MV-4-11 (cell line): ENCODE measurements at regions not wholly inside any gene's neighbourhood (a gene's known extent, or its start where the extent isn't known, plus 50 kb on each side); places are given as distances from the start of the nearest gene placed in this dataset.

Experiments used
- DNase-seq: peaks from one replicate; lab custom pipeline; 2025; lab: John Stamatoyannopoulos, UW

GRCh38 chr9:90419221-90419851, 223.3 kb downstream of the DIRAS2 start:
- DNase-seq: no peak

DNA sequence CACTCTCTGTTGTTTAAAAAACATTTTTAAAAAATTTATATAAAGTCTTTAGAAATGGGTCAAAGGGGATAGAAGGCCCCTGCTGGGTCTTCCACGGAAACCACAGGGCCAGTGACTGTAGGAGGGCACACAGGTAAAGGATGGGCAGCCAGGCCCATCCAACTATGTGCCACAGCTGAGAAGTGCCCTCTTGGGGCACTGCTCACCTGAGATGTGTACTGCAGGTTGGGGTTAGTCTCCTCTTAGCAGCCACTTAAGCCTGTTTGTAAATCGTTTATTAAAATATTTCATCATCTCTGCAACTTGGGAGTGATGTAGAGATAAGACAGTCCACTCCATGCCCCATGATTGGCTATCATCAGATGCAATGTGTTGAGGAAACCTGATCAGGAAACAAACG, 222.4 kb downstream of the DIRAS2 start:
- DNase-seq: no peak

GRCh38 chr9:90420768-90421513, 221.7 kb downstream of the DIRAS2 start:
- DNase-seq: no peak

DNA sequence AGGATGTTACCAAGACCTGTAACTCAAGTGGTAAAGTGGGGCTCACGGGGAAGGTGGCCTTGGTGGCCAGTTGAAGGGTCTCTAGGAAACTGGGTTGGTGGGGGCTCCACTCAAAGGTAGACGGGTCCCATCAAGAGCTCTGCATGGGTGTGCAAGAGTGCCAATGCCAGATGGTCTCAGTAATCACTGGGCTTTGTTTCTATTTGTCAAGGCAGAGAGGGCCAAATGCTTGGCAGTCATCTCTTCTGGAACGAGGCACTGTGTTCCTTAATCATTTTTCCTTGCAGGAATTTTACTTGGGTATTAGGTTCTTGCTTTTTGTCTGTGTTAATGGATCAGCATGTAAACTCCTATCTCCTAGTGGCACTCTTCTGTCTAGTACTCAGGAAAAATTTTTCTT, 220.8 kb downstream of the DIRAS2 start:
- DNase-seq: no peak

DNA sequence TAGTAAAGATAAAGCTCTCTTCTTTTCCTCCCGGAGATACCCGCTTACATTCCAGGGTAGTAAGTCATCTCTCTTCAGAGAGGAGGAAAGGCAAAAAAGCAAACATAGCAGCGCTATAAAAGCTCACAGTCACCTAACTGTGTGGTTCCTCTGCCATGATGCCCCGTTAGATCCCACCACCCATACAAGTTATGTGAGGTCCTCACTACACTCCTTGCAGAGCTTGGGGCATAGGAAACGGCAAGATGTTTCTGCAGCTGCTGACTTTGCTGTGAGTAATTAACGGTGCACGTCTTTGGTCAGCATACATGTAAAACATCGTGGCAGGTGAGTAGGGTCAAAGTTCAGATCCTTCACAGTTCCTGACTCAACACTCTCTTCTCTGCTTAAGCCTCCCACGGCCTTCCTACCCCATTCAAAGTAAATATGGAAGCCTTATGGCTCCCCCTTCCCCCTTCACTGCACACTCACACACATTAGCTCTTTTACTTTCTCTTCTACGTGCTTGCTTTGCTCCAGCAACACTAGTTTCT, 218.9 kb downstream of the DIRAS2 start:
- no peak for DNase-seq

DNA sequence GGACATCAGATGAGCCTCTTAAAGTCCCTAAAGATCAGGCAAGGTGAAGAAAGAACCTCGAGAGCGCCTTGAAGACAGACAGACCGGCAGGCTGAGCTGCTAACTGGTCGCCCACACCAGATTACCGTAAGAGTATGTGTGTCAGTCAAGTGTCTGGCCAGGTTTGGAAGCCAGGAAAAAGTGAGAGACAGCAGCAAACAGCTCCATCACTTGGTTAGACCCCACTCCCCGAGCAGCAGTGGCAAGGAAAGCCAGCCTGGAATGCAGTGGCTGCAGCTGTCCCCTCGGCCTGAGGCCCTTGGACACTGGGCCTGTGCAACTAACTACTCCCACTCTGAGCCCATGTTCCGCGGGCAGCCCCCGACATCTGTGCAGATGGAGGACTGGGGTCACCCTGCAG, 214.1 kb downstream of the DIRAS2 start:
- DNase-seq: no peak

GRCh38 chr9:90432951-90433350, 209.7 kb downstream of the DIRAS2 start:
- DNase-seq: no peak

DNA sequence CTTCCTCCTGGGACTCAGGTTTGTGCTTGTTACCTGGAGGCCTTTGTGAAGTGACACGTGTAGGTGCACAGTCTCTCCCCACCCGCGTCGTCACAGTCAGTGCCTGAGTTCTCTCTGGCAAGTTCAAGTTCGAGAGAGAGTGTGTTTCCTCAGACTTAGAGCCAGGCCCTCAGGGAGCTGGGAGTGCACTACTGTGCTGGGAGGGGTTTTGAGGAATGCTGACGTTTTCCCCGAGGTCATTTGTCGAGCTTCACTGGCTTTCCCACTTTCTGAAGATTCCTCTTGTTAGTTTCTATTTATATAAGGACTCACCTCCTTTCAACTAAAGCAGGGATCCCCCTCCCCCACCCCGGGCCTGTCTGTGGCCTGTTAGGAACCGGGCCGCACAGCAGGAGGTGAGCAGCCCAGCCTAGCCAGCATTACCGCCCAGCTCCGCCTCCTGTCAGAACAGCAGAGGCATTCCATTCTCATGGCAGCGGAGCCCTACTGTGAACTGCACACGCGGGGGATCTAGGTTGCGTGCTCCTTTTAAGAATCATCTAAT, 209.2 kb downstream of the DIRAS2 start:
- no peak for DNase-seq

DNA sequence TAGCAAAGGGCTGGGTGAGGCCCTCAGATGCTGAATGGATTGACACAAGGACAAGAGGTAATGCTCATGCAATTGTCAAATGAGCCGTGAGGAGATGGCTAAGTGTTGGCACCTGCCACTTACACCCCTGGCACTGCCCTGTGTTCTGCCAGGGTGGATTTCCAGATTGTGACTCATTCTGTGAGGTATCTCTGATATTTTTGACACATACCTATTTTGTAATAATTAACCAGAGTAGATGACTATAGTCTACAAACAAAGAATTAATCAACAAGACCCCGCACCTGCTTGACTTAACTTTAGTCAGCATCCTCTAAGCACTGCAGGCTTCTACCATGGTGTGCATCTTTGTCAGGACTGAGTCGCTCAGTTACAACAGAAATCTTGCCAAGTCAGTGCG, 200.8 kb downstream of the DIRAS2 start:
- DNase-seq: no peak

DNA sequence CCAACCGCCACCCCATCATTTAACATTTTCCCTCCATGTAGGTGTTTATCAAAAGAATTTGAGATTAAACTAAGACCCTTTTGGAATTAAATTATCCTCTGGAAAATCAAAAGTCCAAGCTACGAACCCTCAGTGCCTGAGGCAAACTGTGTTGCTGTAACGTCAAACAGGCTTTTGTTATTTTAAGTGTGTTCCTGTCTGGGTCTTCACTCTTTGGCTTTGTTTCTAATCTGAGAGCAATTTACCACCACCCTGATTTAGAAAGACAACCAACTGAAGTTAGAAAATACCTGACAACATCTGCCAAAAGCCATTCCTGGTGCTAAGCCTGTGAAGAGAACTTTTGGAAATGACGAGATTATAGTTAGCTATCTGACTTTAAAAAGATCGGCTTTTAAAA, 199.9 kb downstream of the DIRAS2 start:
- DNase-seq: no peak

DNA sequence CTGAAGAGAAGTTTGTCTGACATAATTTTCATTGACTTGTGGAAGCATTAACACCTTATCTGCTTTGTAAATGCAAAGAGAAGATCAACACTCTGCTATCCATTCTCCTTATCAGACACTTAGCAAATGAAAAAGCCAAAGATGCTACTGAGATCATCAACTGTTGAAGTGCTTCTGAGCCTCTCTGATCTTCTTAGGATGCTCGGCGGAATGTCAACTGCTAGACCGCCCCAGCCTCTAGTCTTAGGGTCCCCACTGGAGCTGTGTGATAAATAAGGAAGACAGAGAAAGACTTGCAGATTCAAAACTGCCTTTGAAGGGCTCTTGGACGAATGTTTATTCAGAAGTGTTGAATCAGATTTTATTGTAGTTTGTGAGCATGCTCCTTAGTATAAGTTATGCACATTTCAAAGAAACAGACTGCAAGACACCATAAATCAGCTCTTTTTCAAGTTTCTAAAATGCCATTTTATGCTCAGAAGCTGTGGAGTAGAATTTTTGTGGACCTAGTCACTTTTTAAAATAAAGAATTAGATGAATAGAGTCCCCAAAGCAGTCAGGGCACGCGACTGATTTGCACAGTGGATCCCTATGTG, 197.9 kb downstream of the DIRAS2 start:
- no peak for DNase-seq

GRCh38 chr9:90445391-90445790, 197.2 kb downstream of the DIRAS2 start:
- DNase-seq: no peak

DNA sequence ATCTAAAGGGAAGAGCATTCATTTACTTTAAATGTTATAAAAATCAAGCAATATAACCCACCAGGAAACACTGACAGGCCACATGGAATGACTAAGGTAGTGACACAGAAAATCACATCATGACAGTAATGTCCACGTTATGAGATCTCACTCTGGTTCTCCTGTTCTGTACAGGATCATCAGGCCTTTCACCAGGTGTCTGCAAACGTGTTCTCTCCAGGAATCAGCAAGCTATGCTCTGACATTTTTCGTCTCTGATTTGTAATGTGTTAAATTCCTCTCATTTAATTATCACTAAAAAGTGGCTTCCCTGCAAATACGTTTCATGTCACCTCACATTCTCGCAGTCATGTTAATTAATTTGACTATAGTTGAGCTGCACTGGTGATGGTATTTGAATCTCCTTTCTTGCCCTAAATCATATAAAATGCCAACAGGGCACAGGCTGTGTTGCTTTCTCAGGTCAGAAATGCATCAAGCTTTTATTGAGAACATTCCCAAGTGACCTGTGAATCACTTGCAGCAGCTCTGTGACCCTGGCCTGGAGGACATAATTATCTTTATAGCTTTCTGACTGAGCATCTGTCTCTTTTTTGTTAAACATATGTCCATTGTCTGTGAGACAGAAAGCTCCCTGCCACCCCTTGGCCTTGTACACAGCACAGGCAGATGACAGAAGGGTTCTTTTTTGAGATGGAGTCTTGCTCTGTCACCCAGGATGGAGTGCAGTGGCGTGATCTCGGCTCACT, 196.2 kb downstream of the DIRAS2 start:
- no peak for DNase-seq

DNA sequence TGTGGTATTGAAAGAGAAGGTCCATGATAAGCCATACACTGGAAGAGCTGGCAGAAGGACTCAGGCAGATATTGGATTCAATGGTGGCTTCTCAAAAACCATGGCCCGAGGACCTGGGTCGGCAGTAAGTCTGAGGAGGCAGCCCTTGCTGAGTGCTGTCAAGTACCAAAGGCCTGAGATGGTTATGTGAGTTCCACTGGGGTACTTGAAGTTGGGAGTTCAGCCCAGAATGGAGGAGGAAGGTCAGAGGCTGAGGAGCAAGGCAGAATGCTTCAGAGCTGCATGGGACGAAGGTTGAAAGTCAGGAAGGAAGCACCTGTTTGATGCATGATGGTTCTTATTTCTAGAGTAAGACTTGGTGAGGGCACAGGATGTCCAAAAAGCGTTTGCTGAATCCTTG, 194.9 kb downstream of the DIRAS2 start:
- no peak for DNase-seq

- no peak for DNase-seq
Observed at GRCh38 chr9:90449213-90449925, 193.3 kb downstream of the DIRAS2 start.

DNA sequence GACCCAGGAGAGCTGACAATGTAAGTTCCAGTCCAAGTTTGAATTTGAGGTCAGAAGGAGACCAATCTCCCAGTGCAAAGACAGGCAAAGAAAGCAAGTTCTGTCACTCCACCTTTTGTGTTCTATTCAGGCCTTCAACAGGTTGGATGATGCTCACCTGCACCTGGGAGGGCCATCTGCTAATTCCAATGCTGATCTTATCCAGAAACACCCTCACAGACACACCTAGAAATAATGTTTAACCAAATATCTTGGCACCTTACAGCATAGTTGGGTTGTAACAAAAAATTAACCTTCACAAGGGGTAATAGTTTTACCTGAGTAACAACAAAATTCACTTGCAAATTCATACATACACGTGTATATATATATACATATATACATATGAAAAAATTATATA, 190.8 kb downstream of the DIRAS2 start:
- DNase-seq: no peak

GRCh38 chr9:90455316-90455715, 187.3 kb downstream of the DIRAS2 start:
- DNase-seq: no peak

DNA sequence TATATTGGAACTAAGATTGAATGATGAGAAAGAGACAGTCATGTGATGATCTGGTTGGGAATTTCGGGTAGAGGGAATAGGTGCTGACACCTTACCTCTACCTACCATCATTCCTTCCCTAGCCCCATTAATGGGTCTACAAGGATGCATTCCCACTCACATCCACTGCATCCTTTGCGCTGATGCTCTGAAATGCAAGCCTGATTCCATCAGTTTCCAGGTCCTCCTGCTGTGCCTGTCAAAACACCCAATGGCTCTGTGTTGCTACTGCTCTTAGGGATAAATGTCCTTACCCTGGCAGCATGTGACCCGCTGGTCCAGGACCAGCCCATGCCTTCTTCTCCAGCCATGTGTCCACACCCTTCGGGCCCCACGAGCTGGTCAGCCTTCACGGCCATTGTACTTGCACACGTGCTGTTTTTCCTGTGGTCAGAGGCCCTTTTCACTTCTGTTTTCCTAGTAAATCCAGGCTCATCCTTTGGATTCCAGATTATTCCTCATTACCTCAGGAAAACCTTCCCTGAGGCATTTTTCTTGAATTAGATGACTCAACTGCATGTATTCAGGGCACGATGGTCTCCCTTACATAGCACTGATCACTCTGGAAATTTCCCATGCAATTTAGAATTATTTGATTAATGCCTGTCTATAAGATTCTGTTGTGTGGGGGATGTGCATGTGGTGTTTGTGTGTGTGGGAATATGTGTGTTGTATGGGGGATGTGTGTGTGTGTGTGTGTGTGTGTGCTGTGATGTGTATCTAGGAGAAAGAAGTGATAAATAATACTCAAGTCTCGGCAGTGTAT, 185.0 kb downstream of the DIRAS2 start:
- DNase-seq: no peak

DNA sequence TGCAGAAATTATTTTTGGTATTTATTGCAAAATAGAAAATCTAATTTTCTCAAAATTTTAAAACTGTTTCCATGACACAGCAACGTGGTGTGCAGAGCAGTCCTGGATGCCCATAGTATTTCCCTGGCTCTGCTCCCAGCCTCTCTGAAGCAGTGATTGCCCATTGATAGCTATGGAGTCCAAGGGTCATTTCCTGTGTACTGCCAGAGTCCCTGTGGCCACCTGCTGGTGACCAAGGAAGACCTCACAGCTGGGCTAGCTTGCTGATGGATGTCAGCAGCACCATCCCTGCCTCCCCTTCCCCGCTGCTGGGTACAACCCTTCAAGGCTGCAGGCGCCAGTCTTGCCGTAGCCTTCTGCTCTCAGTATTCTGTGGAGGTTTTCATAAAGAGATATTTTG, 184.1 kb downstream of the DIRAS2 start:
- DNase-seq: no peak

DNA sequence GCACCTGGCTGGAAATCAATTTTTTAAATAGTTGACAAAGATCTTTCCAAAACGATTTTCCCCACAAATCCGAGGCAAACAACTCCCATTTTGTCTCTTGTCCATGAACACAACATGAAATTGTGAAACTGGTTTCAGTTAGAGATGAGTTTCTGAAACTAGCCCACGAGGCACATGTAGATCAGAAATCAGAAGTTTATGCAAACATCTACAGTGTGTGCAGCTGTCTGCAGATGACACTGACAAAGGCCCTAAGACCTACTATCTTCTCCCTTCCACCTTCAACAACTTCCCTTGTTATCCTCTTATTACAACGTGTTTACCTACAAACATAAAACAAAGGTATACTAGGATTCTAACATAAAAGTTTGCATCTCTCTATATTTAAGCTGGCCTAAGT, 183.3 kb downstream of the DIRAS2 start:
- DNase-seq: no peak

DNA sequence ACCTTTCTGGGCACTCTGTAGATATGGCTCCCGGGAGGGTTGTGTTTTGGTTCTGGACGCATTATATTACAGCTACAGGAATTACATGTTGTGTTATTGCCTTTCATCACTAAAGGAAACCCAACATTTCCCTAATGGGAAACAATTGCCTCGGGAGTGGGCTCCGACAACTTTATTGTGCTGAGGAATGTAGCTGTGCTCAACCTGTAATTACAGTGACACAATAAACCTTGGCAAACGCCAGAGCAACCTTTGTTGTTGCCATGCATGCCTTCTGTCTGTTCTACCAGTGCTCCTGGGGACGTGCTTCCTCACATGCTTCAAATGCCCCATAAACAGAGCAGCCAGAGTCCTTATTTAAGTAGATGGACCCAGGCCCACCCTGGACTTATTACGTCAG, 182.4 kb downstream of the DIRAS2 start:
- DNase-seq: no peak
